Transverse colon (tissue), 4 donors: ENCODE measurements at regions not wholly inside any gene's neighbourhood (a gene's known extent, or its start where the extent isn't known, plus 50 kb on each side); places are given as distances from the start of the nearest gene placed in this dataset.

Experiments
- DNase-seq: peaks from one replicate; pipeline ENCODE4 v3.0.0-alpha.2; 2019
- H3K27ac ChIP-seq, 4 donors: fragments of 200-600 bp; sonication (generic); 2 replicates each; pipeline ENCODE4 v1.5.1; 2016 to 2018; ENCODE audit warnings: inconsistent platforms in 4 of 4
- H3K27me3 ChIP-seq: fragments of 200-600 bp; sonication (generic); 2 replicates; pipeline ENCODE4 v1.5.1; 2017; ENCODE audit warnings: inconsistent platforms
- H3K36me3 ChIP-seq, 4 donors: fragments of 200-600 bp; sonication (generic); 2 replicates each; pipeline ENCODE4 v1.5.1; 2017 to 2019; ENCODE audit warnings: inconsistent platforms in 4 of 4
- H3K4me1 ChIP-seq, 4 donors: fragments of 200-600 bp; sonication (generic); 2 replicates each; pipeline ENCODE4 v1.5.1; 2017 to 2020; ENCODE audit warnings: inconsistent platforms in 4 of 4
- H3K4me3 ChIP-seq, 4 donors: fragments of 200-600 bp; sonication (generic); 1 replicate in 1 of 4; 2 replicates in 3 of 4; pipeline versions ENCODE4 v1.5.1 to v1.6.1; 2017 to 2019; ENCODE audit warnings: inconsistent platforms in 4 of 4
- H3K9me3 ChIP-seq, 2 donors: fragments of 200-600 bp; sonication (generic); 2 replicates each; pipeline ENCODE4 v1.5.1; 2017 to 2019; ENCODE audit warnings: inconsistent platforms in 2 of 2
- EP300 ChIP-seq: sonication (generic); formaldehyde crosslinking; IDR thresholded peaks from one replicate; pipeline ENCODE4 v1.6.1; 2017; ENCODE audit warnings: antibody characterized with exemption, low read depth
- POLR2A ChIP-seq: fragments of 450-650 bp; IDR thresholded peaks from one replicate; pipeline ENCODE4 v1.6.1; 2016; ENCODE audit warnings: antibody characterized with exemption, mild to moderate bottlenecking, moderate library complexity
- POLR2AphosphoS5 ChIP-seq, 3 donors: sonication (generic); formaldehyde crosslinking; IDR thresholded peaks; one replicate each; pipeline ENCODE4 v1.6.1; 2016; ENCODE audit warnings: antibody characterized with exemption in 3 of 3
- WGBS, 2 donors: methylation state at CpG; one replicate each; pipeline ENCODE4 v1.1.5; 2018; ENCODE audit warnings: low coverage in 1 of 2; 5-methylcytosine and 5-hydroxymethylcytosine counted together
- in situ Hi-C, 4 donors: fragments of 200-750 bp; cut with MboI; loops; one replicate each; pipeline versions ENCODE4 v1.15.0 to v1.15.1; 2017; ENCODE audit warnings: low sequenced_read_pairs in 3 of 4, low pct_ligation_motif_present in 1 of 4, low pct_unique_long_range_greater_than_20kb in 1 of 4
- intact Hi-C: fragments of 100-400 bp; cut with DNase I; formaldehyde crosslinking; loops from one replicate; pipeline ENCODE4 v1.15.1; 2023; ENCODE audit warnings: low total_unique reads
- TF ChIP-seq, protein P1 (sequence below), 5 experiments: fragments of 200-600 bp in 3 of 5; fragments of 450-650 bp in 2 of 5; sonication (generic) in 3 of 5; IDR thresholded peaks; 1 replicate in 2 of 5; 2 replicates in 3 of 5; pipeline ENCODE4 v1.5.1; 2016 to 2017; ENCODE audit warnings: antibody characterized with exemption in 5 of 5, inconsistent platforms in 3 of 5, mild to moderate bottlenecking in 2 of 5, moderate library complexity in 1 of 5

- DNase-seq: no peak
- Histone ChIP-seq H3K27me3 (no peaks in the 10 kb centered on the region), H3K27ac (no peak overlapping the region), H3K36me3 (no peaks in the 10 kb centered on the region), H3K4me3 (no peak overlapping the region), H3K9me3 (no peaks in the 10 kb centered on the region), H3K4me1 (no peaks in the 10 kb centered on the region)
- in situ Hi-C loops: no loop called here
- TF ChIP-seq EP300 (no peak), POLR2AphosphoS5 (IDR thresholded peaks at IDR 0.05) (no peak), POLR2A (no peak)
- TF ChIP-seq, protein P1, sequence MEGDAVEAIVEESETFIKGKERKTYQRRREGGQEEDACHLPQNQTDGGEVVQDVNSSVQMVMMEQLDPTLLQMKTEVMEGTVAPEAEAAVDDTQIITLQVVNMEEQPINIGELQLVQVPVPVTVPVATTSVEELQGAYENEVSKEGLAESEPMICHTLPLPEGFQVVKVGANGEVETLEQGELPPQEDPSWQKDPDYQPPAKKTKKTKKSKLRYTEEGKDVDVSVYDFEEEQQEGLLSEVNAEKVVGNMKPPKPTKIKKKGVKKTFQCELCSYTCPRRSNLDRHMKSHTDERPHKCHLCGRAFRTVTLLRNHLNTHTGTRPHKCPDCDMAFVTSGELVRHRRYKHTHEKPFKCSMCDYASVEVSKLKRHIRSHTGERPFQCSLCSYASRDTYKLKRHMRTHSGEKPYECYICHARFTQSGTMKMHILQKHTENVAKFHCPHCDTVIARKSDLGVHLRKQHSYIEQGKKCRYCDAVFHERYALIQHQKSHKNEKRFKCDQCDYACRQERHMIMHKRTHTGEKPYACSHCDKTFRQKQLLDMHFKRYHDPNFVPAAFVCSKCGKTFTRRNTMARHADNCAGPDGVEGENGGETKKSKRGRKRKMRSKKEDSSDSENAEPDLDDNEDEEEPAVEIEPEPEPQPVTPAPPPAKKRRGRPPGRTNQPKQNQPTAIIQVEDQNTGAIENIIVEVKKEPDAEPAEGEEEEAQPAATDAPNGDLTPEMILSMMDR (IDR thresholded peaks at IDR 0.05): no peak
- 71% methylated on average over 8 of the region's 8 CpGs; no CpG with 5 or more reads in 1 of the 2 donors for WGBS, 2 donors
- intact Hi-C loops: no loop called here
Observed at GRCh38 chr15:88979674-88980073, 66.5 kb upstream of the MFGE8 start.

DNA sequence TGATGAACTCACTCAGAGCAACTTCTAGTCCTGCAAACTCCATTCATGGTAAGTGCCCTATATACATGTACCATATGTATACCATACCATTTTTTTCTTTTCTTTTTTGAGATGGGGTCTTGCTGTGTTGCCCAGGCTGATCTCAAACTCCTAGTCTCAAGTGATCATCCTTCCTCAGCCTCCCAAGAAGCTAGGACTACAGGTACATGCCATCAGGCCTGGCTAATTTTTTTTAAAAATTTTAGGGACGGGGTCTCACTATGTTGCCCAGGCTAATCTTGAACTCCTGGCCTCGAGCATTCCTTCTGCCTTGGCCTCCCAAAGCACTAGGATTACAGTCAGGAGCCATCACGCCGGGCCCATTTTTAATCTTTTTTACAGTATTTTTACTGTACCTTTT, 67.3 kb upstream of the MFGE8 start:
- DNase-seq: no peak
- no peak overlapping the region for H3K4me3 ChIP-seq
- 83 to 94% methylated on average over 4 of the region's 4 CpGs for WGBS, 2 donors
- no peaks in the 10 kb centered on the region for H3K9me3 ChIP-seq
- TF ChIP-seq EP300 (no peak), POLR2A (no peak), POLR2AphosphoS5 (IDR thresholded peaks at IDR 0.05) (no peak)
- TF ChIP-seq, protein P1 (IDR thresholded peaks at IDR 0.05): no peak
- in situ Hi-C loops: no loop called here
- H3K27me3 ChIP-seq: no peaks in the 10 kb centered on the region
- H3K4me1 ChIP-seq: no peaks in the 10 kb centered on the region
- H3K36me3 ChIP-seq: no peaks in the 10 kb centered on the region
- intact Hi-C loops: no loop called here
- no peak overlapping the region for H3K27ac ChIP-seq

DNA sequence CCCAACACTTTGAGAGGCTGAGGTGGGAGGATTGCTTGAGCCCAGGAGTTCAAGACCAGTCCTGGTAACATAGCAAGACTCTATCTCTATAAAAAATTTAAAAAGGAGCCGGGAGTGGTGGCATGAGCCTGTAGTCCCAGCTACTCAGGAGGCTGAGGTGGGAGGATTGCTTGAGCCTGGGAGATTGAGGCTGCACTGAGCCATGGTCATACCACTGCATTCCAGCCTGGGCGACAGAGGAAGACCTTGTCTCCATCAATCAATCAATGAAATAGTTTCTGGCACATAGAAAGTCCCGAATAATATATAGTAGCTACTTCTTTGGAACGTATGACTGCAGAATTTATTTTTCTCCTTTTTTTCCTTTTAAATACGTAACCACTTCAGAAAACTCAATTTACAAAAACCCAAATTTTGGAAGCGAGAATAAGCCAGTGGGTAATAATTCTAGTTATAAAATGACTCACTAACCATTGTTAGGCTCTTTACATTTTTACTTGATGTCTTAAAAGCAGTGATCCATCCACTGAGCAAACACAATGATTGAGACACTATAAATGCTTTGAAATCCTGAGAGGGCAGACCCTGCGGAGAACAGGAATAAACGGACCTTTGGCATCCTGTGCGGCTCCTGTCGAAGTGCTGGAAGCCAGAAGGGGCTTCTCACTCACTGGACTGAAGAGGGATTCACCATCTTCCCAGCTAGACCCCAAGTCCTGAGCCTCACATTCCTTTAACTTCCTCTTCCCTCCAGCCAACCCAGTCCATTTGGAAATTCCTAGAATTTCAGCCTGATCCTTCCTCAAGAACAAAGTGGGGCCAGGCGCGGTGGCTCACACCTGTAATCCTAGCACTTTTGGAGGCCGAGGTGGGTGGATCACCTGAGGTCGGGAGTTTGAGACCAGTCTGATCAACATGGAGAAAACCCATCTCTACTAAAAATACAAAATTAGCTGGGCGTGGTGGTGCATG, 68.4 kb upstream of the MFGE8 start:
- DNase-seq: no peak
- Histone ChIP-seq H3K9me3 (no peaks in the 10 kb centered on the region), H3K4me1 (no peaks in the 10 kb centered on the region), H3K36me3 (no peaks in the 10 kb centered on the region), H3K27ac (no peak overlapping the region), H3K4me3 (no peak overlapping the region), H3K27me3 (no peaks in the 10 kb centered on the region)
- intact Hi-C loops: no loop called here
- WGBS, 2 donors: 75 to 76% methylated on average over 9 to 15 of the region's 15 CpGs
- TF ChIP-seq POLR2AphosphoS5 (IDR thresholded peaks at IDR 0.05): no peak
- TF ChIP-seq POLR2A: no peak
- no peak for TF ChIP-seq EP300
- TF ChIP-seq, protein P1 (IDR thresholded peaks at IDR 0.05): no peak
- in situ Hi-C loops: no loop called here

DNA sequence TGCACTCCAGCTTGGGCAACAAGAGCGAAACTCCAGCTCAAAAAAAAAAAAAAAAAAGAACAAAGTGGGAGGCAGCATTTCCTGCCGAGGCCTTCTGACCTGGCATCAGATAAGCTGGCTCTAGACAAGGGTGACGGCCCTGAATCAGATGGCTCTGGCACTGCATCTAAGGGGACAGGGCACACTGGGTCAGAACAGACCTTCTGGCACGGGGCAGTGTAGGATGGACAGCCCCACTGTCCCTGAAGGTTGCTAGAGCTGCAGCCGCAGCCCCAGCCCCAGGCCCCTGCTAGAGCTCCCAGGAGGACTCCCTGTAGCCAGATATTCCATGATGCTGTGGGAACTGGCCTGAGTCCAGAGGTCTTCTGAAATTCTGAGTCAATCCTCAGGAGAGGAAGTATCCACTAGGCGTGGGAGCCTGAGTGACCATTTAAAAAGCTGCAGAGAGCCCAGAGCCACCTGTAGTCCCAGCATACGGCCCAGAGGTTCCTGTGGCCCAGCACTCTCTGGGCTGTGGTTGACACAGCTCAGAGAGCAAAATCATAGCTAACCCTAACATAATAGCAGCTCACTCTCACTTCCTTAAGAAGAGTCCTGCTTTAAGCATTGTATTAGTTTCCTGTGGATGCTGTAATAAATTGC, 69.2 kb upstream of the MFGE8 start:
- Histone ChIP-seq H3K4me3 (no peak overlapping the region), H3K36me3 (no peaks in the 10 kb centered on the region), H3K27ac (no peak overlapping the region), H3K27me3 (no peaks in the 10 kb centered on the region), H3K9me3 (no peaks in the 10 kb centered on the region), H3K4me1 (no peaks in the 10 kb centered on the region)
- TF ChIP-seq POLR2A (no peak), EP300 (no peak), POLR2AphosphoS5 (IDR thresholded peaks at IDR 0.05) (no peak)
- TF ChIP-seq, protein P1 (IDR thresholded peaks at IDR 0.05): no peak
- WGBS, 2 donors: 65 to 90% methylated on average over 2 to 7 of the region's 7 CpGs
- in situ Hi-C loops: no loop called here
- DNase-seq: peak; percentile 16
- intact Hi-C loops: no loop called here
